Coronary artery (tissue), 2 donors: ENCODE measurements at regions not wholly inside any gene's neighbourhood (a gene's known extent, or its start where the extent isn't known, plus 50 kb on each side); places are given as distances from the start of the nearest gene placed in this dataset.

Source experiments
- DNase-seq: peaks from one replicate; pipeline ENCODE4 v3.0.0-alpha.2; 2017; ENCODE audit warnings: low spot score
- H3K27ac ChIP-seq, 2 donors: fragments of 200-600 bp; sonication (generic); one replicate each; pipeline ENCODE4 v1.5.1; 2016 to 2019
- H3K4me3 ChIP-seq: fragments of 200-600 bp; sonication (generic); 2 replicates; pipeline ENCODE4 v1.5.1; 2016; ENCODE audit warnings: mild to moderate bottlenecking, moderate library complexity
- CTCF ChIP-seq: fragments of 200-600 bp; sonication (generic); IDR thresholded peaks from one replicate; pipeline ENCODE4 v1.5.1; 2019; ENCODE audit warnings: antibody characterized with exemption

DNA sequence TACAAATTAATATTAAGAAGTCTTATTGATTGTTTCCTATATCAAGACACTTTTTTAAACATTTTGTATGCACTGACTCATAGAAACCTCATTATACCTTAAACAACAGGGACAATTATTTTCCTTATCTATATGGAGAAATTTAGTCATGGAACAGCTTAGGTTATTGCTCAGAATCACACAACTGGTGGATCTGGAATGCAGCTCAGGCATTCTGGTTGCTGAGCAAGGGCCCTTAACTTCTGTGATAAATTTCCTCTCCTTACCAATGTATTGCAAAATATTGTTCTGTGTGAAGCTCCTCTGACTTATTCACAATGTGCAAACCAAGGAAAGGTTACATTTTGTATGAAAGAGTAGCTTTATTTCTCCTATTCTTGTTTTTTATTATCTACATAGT, 817.8 kb downstream of the LRFN5 start:
- TF ChIP-seq CTCF, result no peak
- Histone ChIP-seq H3K27ac (no peak overlapping the region), H3K4me3 (no peak overlapping the region)
- DNase-seq, result no peak

- Histone ChIP-seq H3K4me3 (no peak overlapping the region), H3K27ac (no peak overlapping the region)
- no peak for DNase-seq
- no peak for TF ChIP-seq CTCF
These were observed 814.9 kb downstream of the LRFN5 start for GRCh38 chr14:42421377-42422078.

DNA sequence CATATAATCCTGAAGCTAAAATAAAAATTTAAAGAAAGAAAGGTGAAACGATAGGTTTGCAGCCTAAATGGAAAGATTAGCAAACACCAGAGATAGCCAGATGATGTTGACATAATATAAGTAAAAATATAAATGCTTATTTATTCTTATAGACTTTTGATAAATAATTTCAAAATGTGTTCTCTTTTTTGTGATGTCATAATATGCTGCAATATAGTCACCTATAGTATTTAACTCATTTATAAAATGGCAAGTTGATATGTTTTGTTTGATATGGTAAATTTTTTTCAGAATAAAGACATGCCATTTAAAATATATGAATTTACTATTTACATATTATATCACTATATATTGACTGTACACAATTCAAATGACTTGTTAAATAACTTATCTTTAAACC, 813.4 kb downstream of the LRFN5 start:
- H3K4me3 ChIP-seq, result no peak overlapping the region
- H3K27ac ChIP-seq, result no peak overlapping the region
- no peak for DNase-seq
- TF ChIP-seq CTCF, result no peak

GRCh38 chr14:42407153-42407552, 800.5 kb downstream of the LRFN5 start:
- DNase-seq, result no peak
- no peak for TF ChIP-seq CTCF
- H3K27ac ChIP-seq, result no peak overlapping the region

GRCh38 chr14:42391146-42391834, 784.6 kb downstream of the LRFN5 start:
- Histone ChIP-seq H3K4me3 (no peak overlapping the region), H3K27ac (no peak overlapping the region)
- no peak for TF ChIP-seq CTCF
- no peak for DNase-seq

More at GRCh38 chr14:42407153-42407552, 800.5 kb downstream of the LRFN5 start:
- no peak overlapping the region for H3K4me3 ChIP-seq

- no peak for TF ChIP-seq CTCF
- no peak overlapping the region for H3K27ac ChIP-seq
- H3K4me3 ChIP-seq, result no peak overlapping the region
- no peak for DNase-seq
These were observed 772.2 kb downstream of the LRFN5 start for GRCh38 chr14:42378880-42379279.

DNA sequence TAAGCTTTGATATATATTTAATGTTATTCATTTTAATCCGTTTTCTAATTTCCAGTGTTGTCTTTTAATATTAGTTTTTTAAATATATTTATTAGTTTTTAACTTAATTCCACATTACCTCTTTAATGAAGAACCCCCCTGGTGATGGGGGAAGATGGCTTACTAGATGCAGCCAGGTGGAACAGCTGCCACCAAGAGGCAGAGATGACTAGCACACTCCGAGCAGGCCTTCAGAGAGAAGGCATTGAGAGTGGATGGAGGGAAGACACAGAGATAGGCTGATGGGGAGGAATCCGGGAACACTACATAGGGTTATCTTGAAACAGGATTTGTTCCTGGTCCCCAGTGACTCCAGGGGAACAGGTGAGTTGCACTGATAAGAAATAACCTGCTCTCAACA, 771.6 kb downstream of the LRFN5 start:
- Histone ChIP-seq H3K4me3 (no peak overlapping the region), H3K27ac (no peak overlapping the region)
- no peak for DNase-seq
- TF ChIP-seq CTCF, result no peak
